Stimulated activated CD4-positive, alpha-beta T cell treated with anti-CD3 and anti-CD28 coated beads, Interleukin-15, amount 100 ng/mL, for 48 hours (primary cell): ENCODE measurements at regions not wholly inside any gene's neighbourhood (a gene's known extent, or its start where the extent isn't known, plus 50 kb on each side); places are given as distances from the start of the nearest gene placed in this dataset.

ENCODE experiments used
- DNase-seq, 2 donors: peaks; one replicate each; pipeline ENCODE4 v3.0.0-alpha.2; 2020; ENCODE audit warnings: low read depth in 2 of 2

GRCh38 chr6:132868057-132868456 lies 53.7 kb downstream of the RPS12 start:
- DNase-seq = no peak

GRCh38 chr6:132872923-132873322 lies 58.6 kb downstream of the RPS12 start:
- DNase-seq = no peak

- DNase-seq = no peak
These were observed 62.6 kb downstream of the RPS12 start for GRCh38 chr6:132877003-132877402.

- no peak for DNase-seq
These were observed 72.8 kb downstream of the RPS12 start for GRCh38 chr6:132887204-132887603.

GRCh38 chr6:132888701-132889100 lies 74.3 kb downstream of the RPS12 start:
- no peak for DNase-seq

GRCh38 chr6:132892929-132893771 lies 78.8 kb downstream of the RPS12 start:
- DNase-seq = no peak

GRCh38 chr6:132893772-132894490 lies 79.6 kb downstream of the RPS12 start:
- DNase-seq = no peak

GRCh38 chr6:132898376-132898775 lies 84.0 kb downstream of the RPS12 start:
- no peak for DNase-seq

GRCh38 chr6:132900849-132901248 lies 86.5 kb downstream of the RPS12 start:
- DNase-seq = no peak

- no peak for DNase-seq
These were observed 88.5 kb downstream of the RPS12 start for GRCh38 chr6:132902901-132903300.

- DNase-seq = no peak
These were observed 92.9 kb downstream of the RPS12 start for GRCh38 chr6:132907231-132907630.

- DNase-seq = no peak
These were observed 93.5 kb downstream of the RPS12 start for GRCh38 chr6:132907914-132908313.

GRCh38 chr6:132909742-132910141 lies 95.4 kb downstream of the RPS12 start:
- no peak for DNase-seq

GRCh38 chr6:132910759-132911158 lies 96.4 kb downstream of the RPS12 start:
- DNase-seq = no peak

- no peak for DNase-seq
These were observed 104.9 kb downstream of the RPS12 start for GRCh38 chr6:132919045-132919860.

GRCh38 chr6:132927713-132928112 lies 113.3 kb downstream of the RPS12 start:
- DNase-seq = no peak

GRCh38 chr6:132929141-132929540 lies 114.8 kb downstream of the RPS12 start:
- DNase-seq = no peak

- no peak for DNase-seq
These were observed 116.9 kb downstream of the RPS12 start for GRCh38 chr6:132931313-132931712.

GRCh38 chr6:132931936-132932514 lies 117.7 kb downstream of the RPS12 start:
- DNase-seq = no peak

GRCh38 chr6:132932588-132932987 lies 118.2 kb downstream of the RPS12 start:
- no peak for DNase-seq

GRCh38 chr6:132933090-132933489 lies 118.7 kb downstream of the RPS12 start:
- no peak for DNase-seq

GRCh38 chr6:132934496-132934895 lies 120.1 kb downstream of the RPS12 start:
- no peak for DNase-seq
